Glomerular endothelial cell (primary cell): ENCODE measurements at regions not wholly inside any gene's neighbourhood (a gene's known extent, or its start where the extent isn't known, plus 50 kb on each side); places are given as distances from the start of the nearest gene placed in this dataset.

ENCODE experiments used
- DNase-seq: peaks from one replicate; pipeline ENCODE4 v3.0.0-alpha.2; 2011; ENCODE audit warnings: low read depth, low spot score; ENCODE audit errors: extremely low read depth

- no peak for DNase-seq
These were observed 471.0 kb upstream of the PROK2 start for GRCh38 chr3:72255791-72256559.

- no peak for DNase-seq
These were observed 470.2 kb upstream of the PROK2 start for GRCh38 chr3:72255191-72255590.

- no peak for DNase-seq
These were observed 469.5 kb upstream of the PROK2 start for GRCh38 chr3:72254483-72254882.

DNA sequence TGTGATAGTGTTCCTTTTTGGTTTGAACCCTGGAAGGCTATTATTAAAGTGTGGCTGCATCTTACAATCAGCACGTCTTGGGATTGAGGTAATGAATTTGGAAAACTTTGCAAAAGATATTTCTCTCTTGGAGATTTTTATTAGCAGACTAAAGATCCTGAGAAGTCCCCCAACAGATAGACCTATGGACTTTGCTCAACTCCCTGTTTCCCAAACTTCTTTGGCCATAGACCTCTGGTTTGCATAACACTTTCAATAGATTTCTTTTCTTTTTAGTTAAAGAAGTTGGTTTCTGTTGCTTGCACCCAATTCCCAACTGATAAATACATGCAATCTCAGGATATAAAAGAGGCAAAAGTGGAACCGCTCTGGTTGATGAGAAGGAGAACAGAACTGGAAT, 465.8 kb upstream of the PROK2 start:
- DNase-seq, result no peak

- no peak for DNase-seq
These were observed 463.9 kb upstream of the PROK2 start for GRCh38 chr3:72248869-72249268.

DNA sequence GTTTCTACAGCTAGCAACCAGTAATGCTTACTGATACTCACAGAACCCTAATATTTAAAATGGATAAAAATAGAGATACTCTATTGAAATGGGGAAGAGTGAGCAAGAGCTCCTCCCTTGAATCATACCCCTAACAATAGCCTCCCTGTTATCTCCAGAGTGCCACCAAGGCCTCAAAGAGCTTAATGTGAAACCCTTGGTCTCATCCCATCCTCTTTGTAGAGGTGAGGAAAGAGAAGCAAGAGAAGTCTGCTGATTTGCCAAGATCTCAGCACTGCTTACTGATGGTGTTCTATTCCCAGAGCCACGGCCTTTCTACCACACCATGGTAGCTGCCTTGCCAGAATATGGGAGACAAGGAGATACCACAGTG, 463.4 kb upstream of the PROK2 start:
- DNase-seq, result no peak

DNA sequence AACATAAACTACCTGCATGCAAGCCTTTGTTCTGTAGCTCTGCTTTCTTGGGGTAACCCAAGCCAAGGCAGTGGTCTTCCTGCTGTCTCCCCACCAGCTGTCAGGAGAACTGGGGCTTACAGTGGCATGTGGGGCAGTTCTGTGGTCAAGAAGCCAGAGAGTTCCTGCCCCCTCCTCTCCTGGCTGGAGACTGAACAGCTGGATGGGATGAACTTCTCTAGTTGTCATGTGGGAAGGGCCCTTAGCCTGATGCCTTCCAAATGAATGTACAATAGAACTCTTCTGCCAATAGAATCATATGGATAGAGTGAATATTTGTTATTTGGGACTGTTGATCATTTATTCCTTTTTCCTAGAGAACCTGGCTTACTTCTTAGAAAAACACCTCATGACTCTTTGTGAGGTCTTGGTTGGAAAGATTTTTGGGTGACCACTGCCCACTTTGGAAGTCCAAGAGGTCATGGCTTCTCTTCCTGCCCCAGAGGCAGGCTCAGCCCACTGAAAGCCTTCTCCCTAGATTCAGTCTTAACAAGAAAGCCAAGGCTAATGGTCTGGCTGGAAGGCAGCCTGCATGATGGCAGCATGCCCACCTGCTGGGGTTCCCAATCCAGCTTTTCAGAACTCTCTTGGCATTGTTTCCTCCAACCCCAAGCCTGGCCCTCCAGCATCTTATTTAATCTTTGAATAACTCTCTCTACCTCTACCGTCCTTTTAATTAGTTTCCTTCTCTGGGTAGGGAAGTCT, 462.9 kb upstream of the PROK2 start:
- DNase-seq, result no peak

- DNase-seq, result no peak
These were observed 462.2 kb upstream of the PROK2 start for GRCh38 chr3:72247126-72247525.

GRCh38 chr3:72246685-72247084, 461.7 kb upstream of the PROK2 start:
- DNase-seq, result no peak

DNA sequence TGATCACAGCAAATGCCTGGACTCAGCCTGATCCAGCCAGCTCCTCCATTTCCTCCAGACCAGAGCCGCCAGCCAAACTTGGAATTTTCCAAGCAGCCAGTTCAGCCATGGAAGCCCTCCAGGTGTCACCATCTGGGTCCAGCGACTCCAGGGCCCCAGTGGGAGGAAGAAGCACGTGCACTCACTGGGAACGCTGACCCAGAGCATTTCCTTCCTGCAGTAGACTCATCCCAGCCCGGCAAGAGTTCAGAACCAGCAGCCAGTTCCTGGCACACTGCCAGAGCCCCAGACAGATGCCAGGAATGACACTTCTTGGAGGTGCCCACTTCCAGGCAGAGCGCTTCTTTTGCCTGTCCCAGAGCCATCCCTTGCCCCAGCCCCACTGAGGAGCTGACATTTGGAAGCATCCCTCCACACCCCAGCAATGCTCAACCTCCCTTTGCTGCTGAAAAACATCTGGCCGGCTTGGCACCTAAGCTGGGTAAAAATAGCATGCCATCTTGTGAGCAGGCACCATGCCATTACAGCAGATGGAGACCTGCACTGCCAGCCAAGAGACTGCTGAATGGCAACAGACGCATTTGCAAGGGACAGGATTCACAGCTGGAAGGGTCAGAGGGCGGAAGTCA, 460.3 kb upstream of the PROK2 start:
- no peak for DNase-seq

- DNase-seq, result no peak
These were observed 459.4 kb upstream of the PROK2 start for GRCh38 chr3:72244396-72244795.

DNA sequence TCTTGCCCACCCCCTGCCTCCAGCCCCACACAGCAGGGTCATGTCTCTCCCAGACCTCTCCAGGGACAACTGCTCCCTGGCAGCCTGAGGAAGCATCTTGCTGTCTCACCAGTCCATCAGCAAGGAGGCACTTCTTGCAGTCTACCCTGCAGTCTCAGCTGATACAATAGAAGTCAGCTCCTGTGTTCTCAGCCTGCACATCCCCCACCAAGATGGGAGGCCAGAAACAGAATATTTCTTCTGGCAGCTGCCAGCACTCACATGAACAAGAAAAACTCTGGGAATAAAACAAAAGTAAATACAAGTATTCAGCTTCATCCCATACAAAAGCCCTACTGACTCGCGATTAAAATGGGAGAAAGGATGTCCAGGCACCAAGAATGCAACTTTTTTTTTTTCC, 457.4 kb upstream of the PROK2 start:
- DNase-seq, result no peak

DNA sequence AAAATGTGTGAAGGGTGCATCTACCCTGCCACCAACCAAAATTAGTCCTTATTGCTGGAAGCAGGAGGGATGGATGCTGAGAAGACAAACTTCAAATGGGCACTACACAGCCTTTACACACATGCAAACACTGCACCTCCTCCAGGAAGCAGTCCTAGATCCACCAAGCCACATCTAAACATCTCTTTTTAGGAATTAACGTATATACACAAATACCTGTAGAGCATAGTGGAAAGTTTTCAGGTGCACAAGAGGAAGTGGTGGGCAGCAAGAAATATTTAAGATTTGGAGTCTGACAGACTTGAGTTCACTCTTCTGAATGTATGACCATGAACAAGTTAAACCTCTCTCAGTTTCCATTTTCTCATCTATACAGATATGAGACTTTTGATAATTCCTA, 456.6 kb upstream of the PROK2 start:
- no peak for DNase-seq

- no peak for DNase-seq
These were observed 455.6 kb upstream of the PROK2 start for GRCh38 chr3:72240531-72240930.

DNA sequence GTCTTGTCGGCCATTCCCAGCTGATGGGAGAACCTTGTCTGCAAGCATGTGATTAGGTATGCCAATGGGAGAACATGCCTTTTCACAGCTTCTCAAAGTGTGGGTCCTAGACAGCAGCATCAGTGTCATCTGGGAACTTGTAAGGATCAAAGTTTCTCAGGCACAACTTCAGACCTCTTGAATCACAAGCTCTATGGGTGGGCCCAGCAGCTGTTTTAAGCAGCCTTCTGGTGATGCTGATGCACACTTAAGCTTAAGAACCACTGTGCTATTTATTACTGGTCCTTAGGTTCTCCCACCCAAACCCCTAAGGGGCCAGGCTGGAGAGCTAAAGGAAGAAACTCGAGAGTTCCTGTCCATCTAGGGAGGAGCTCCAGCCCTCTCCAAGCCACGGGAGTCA, 453.9 kb upstream of the PROK2 start:
- no peak for DNase-seq

GRCh38 chr3:72238010-72238691, 453.2 kb upstream of the PROK2 start:
- DNase-seq, result no peak

DNA sequence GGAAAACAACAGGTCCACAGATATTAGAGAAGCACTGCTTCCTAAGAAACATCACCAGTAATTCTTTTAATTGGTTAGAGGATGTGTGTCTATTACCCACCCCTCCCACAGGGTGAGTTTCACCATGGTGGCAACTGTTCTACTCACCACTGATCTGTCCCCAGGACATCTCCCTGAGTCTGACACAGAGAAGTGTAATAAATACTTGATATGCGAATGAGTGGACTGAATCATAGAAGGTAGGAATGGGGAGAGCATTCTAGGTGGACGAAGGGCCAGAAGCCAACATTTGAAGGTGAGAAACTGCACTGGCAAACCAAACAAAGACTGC, 452.7 kb upstream of the PROK2 start:
- DNase-seq, result no peak

DNA sequence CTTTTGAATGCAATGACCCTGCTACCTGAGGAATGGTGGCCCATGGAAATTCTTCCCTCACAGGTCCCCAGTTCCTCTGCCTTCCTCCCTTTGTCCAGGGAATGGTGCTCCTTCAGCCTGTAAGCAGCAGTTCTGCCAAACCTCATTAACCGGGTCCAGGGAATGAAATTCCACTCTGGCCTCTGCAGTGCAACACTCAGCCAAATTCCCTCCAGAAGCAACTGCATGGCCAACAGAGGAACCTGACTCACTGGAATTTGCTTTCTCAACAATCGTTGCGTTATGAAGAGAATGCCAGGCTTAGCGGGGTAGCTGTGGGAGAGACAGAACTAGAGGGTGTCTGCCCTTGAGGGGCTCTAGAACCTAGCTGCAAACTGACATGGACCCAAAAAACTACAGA, 449.4 kb upstream of the PROK2 start:
- DNase-seq, result no peak

- no peak for DNase-seq
These were observed 448.6 kb upstream of the PROK2 start for GRCh38 chr3:72233571-72233970.

DNA sequence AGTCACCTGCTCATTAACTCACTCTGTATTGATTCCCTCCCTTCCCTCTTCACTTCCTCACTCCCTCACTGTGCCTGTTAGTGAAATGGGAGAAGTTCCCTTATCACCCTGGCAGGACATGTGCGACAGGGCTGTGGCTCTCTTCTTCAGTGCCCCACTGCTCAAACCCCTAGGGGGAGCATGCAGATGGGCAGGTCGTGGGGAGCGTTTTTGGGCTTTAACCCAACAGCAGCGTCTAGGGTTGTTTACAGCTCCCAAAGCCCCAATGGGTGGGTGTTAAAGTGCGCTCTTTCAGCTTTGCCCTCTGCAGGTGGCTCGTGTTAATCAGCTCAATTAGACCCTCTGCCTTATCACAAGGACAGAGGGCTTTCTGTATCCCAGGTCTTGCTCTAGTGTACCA, 447.8 kb upstream of the PROK2 start:
- DNase-seq, result no peak

DNA sequence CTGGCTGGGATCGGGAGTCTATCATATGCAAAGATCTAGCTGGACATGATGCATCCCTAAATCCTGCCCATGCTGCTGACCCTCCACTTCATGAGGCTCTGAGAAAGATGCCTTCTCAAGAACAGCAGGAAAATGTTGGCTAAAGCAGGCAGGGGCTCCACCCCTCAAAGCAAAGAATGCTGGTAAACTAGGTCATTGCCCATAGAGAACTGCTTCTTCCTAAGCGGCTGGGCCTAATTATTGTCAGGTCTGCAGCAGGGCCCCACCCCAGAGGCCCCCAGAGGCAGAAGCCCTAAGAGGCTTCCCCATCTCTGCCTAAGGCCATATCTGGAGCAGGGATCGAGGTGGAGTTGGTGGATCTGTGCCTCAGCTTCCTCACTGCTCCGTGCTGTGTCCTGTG, 447.4 kb upstream of the PROK2 start:
- no peak for DNase-seq
